Thymus (tissue), 11 donors: ENCODE measurements at regions not wholly inside any gene's neighbourhood (a gene's known extent, or its start where the extent isn't known, plus 50 kb on each side); places are given as distances from the start of the nearest gene placed in this dataset.

Source experiments
- DNase-seq, 9 donors: peaks; one replicate each; pipeline ENCODE4 v3.0.0-alpha.2; 2013; ENCODE audit warnings: low spot score in 9 of 9, low read depth in 6 of 9, missing footprints in 1 of 9
- H3K27ac ChIP-seq, 2 donors: one replicate each; pipeline ENCODE4 v1.5.1; 2013; ENCODE audit warnings: control low read depth in 1 of 2, low read depth in 1 of 2, low read length in 1 of 2, mild to moderate bottlenecking in 1 of 2, moderate library complexity in 1 of 2
- H3K27me3 ChIP-seq, 2 donors: one replicate each; pipeline ENCODE4 v1.5.1; 2013; ENCODE audit warnings: low read length in 1 of 2; ENCODE audit not compliant: control insufficient read depth in 2 of 2, insufficient read depth in 1 of 2
- H3K36me3 ChIP-seq, 2 donors: one replicate each; pipeline ENCODE4 v1.5.1; 2013; ENCODE audit warnings: low read length in 1 of 2, mild to moderate bottlenecking in 1 of 2, moderate library complexity in 1 of 2; ENCODE audit not compliant: control insufficient read depth in 2 of 2, insufficient read depth in 2 of 2
- H3K4me1 ChIP-seq, 2 donors: one replicate each; pipeline ENCODE4 v1.5.1; 2013; ENCODE audit warnings: low read length in 2 of 2; ENCODE audit not compliant: control insufficient read depth in 2 of 2, insufficient read depth in 2 of 2
- H3K4me3 ChIP-seq, 2 donors: one replicate each; pipeline ENCODE4 v1.5.1; 2013; ENCODE audit warnings: low read length in 2 of 2, control low read depth in 1 of 2, mild to moderate bottlenecking in 1 of 2
- H3K9me3 ChIP-seq, 2 donors: one replicate each; pipeline ENCODE4 v1.5.1; 2013; ENCODE audit warnings: low read length in 1 of 2, mild to moderate bottlenecking in 1 of 2; ENCODE audit not compliant: control insufficient read depth in 2 of 2, insufficient read depth in 1 of 2
- WGBS: extraction: QIAGEN DNeasy Blood & Tissue Kit; methylation state at CpG from one replicate; pipeline ENCODE4 v1.1.7; 2013; 5-methylcytosine and 5-hydroxymethylcytosine counted together
- donor health status: healthy.

GRCh38 chr20:48154040-48154765 is 368.9 kb upstream of the SULF2 start:
- 81% methylated on average over 14 of the region's 14 CpGs for WGBS
- Histone ChIP-seq H3K27me3 (no peaks in the 10 kb centered on the region), H3K27ac (peak overlapping the region in 1 of 2 donors; percentile 82), H3K4me3 (no peak overlapping the region), H3K36me3 (no peaks in the 10 kb centered on the region), H3K4me1 (peaks cover 3 to 35% of the 10 kb centered on the region in 2 donors), H3K9me3 (peaks cover 0 to 4% of the 10 kb centered on the region in 2 donors)
- DNase-seq = no peak

DNA sequence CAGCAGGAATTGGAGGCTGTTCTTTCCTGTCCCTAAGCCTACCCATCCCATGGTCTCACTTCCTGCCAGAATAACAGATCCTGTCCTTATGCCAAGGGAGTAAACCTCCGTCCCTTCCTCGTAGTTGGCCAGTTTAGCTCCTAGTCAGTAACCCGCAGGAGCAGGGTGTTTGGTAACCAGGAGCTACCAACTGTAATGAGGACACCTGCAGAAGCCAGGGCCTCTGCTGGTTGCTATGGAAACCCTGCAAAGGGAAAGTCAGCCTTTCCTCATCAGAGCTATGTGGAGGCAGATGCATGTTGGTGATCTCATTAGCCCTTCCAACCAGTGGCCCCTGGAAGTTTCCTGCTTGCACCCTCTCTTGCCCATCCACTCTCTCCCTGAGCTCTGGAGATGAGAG is 368.2 kb upstream of the SULF2 start:
- Histone ChIP-seq H3K27ac (peak overlapping the region in 1 of 2 donors; percentile 82), H3K27me3 (no peaks in the 10 kb centered on the region), H3K4me3 (no peak overlapping the region), H3K9me3 (peaks cover 0 to 4% of the 10 kb centered on the region in 2 donors), H3K36me3 (no peaks in the 10 kb centered on the region), H3K4me1 (peaks cover 3 to 30% of the 10 kb centered on the region in 2 donors)
- DNase-seq = peak; percentile 20 to 85 (median 60)
- 42% methylated on average over 3 of the region's 3 CpGs for WGBS

DNA sequence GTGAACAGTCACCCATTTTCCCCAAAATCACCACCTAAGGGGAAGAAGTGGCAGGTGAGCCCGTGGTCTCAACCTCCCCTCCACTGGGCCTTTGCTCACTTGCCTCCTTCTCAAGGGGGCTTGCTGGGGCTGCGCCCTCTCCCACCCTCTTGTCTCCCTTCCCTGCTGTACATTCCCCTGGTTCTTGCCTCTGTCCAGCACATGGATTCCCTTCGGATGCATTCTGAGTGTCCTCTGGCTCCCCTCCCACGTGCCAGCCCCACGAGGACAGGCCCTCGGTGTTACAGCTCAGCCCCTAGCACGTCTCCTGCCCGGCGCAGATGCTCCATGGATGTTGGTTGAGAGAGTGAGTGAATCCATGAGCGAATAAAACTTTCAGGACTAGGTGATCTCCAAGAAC is 367.8 kb upstream of the SULF2 start:
- H3K27me3 ChIP-seq = no peaks in the 10 kb centered on the region
- no peak for DNase-seq
- no peaks in the 10 kb centered on the region for H3K36me3 ChIP-seq
- WGBS = 96% methylated on average over 10 of the region's 10 CpGs
- no peak overlapping the region for H3K4me3 ChIP-seq
- peaks cover 3 to 30% of the 10 kb centered on the region in 2 donors for H3K4me1 ChIP-seq
- H3K27ac ChIP-seq = peak overlapping the region in 1 of 2 donors; percentile 82
- peaks cover 0 to 4% of the 10 kb centered on the region in 2 donors for H3K9me3 ChIP-seq

- no peak for DNase-seq
- H3K9me3 ChIP-seq = no peaks in the 10 kb centered on the region
- no peak overlapping the region for H3K4me3 ChIP-seq
- no peak overlapping the region for H3K27ac ChIP-seq
- 92% methylated on average over 7 of the region's 7 CpGs for WGBS
- H3K36me3 ChIP-seq = no peaks in the 10 kb centered on the region
- H3K4me1 ChIP-seq = peaks cover 3 to 30% of the 10 kb centered on the region in 2 donors
- H3K27me3 ChIP-seq = no peaks in the 10 kb centered on the region
Observed at GRCh38 chr20:48150568-48150967, 365.3 kb upstream of the SULF2 start.

DNA sequence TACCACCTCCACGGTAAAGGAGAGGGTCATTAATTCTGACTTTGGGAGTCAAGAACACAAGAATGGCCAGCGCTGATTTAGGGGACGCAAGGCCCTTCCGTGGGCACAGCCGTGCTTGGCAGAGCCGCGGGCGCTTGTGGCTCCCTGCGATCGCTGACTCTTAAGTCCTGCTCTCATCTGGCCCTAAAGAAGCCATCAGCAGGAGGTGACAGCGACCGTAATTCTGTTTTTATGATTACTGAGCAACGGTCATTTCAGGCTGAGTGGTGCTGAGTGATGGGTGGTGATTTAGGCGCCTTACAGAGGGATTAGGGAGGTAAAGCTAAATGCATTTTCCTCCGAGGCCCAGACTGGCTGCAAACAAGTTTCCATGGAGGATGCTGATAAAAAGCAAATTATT is 364.6 kb upstream of the SULF2 start:
- Histone ChIP-seq H3K27ac (no peak overlapping the region), H3K27me3 (no peaks in the 10 kb centered on the region), H3K4me3 (no peak overlapping the region), H3K36me3 (no peaks in the 10 kb centered on the region), H3K4me1 (peaks cover 2 to 25% of the 10 kb centered on the region in 2 donors), H3K9me3 (no peaks in the 10 kb centered on the region)
- no peak for DNase-seq
- WGBS = 84% methylated on average over 15 of the region's 15 CpGs

GRCh38 chr20:48148916-48149672 is 363.8 kb upstream of the SULF2 start:
- Histone ChIP-seq H3K27ac (no peak overlapping the region), H3K9me3 (no peaks in the 10 kb centered on the region), H3K27me3 (no peaks in the 10 kb centered on the region), H3K36me3 (no peaks in the 10 kb centered on the region), H3K4me3 (no peak overlapping the region), H3K4me1 (peaks cover 0 to 17% of the 10 kb centered on the region in 2 donors)
- DNase-seq = no peak
- 94% methylated on average over 13 of the region's 13 CpGs for WGBS

DNA sequence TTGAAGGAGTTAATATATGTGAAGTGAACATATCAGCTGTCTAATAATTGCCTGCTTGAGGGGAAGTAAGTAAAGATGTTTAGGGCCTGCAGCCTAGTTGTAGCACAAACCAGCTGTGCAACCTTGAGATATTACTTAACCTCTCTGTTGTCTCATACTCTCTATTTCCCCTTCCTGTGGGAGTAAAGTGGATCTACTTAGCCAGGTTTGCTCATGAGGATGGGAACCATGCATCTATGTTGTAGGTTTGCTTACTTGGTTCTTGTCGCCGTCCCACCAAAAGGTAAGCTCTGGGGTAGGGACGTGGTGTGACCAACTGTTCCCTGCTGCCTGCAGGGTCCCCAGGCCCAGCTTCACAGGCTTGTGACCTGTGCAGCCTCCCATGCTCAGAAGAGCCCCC is 362.7 kb upstream of the SULF2 start:
- H3K4me3 ChIP-seq = no peak overlapping the region
- no peaks in the 10 kb centered on the region for H3K9me3 ChIP-seq
- WGBS = 98% methylated on average over 3 of the region's 3 CpGs
- no peaks in the 10 kb centered on the region for H3K27me3 ChIP-seq
- no peak for DNase-seq
- peaks cover 0 to 6% of the 10 kb centered on the region in 2 donors for H3K4me1 ChIP-seq
- no peaks in the 10 kb centered on the region for H3K36me3 ChIP-seq
- H3K27ac ChIP-seq = no peak overlapping the region

DNA sequence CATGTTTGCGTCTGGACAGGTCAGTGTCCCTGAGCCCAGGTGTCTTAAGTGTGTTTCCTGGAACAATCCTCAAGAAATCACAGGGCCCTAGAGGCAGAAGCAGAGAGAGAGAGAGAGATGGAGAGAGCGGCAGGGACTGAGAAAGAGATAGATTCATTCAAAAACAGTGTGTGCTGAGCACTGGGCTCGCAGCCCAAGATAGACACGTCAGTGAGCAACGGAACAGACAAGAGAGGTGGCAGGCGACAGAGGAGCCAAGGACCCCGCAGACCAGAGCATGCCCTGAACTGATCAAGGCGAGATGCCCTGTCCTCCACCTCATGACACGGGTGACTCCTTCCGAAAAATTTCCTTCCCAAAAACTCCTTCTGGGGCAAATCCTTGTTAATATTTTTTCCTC is 362.0 kb upstream of the SULF2 start:
- 90% methylated on average over 10 of the region's 10 CpGs for WGBS
- H3K4me1 ChIP-seq = no peaks in the 10 kb centered on the region
- H3K4me3 ChIP-seq = no peak overlapping the region
- no peaks in the 10 kb centered on the region for H3K36me3 ChIP-seq
- H3K9me3 ChIP-seq = no peaks in the 10 kb centered on the region
- no peak overlapping the region for H3K27ac ChIP-seq
- H3K27me3 ChIP-seq = no peaks in the 10 kb centered on the region
- no peak for DNase-seq

DNA sequence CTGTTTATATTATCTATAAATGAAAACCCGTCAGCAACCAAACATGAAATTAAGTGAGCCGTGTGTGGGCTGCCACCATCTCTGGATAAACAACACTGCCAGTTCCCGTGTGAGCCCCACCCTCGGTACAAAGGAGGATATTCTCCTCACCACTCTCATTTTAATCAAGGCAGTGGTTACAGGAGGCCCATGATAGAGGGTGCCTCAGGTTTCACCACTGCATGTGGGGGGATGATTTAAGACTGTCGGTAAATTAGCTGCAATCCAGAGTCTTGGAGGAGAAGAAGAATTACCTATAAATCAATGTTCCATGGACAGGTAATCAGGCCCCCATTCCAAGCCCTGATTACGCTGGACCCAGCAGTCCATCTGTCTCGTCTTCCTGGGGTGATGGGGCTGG is 361.6 kb upstream of the SULF2 start:
- WGBS = 80% methylated on average over 7 of the region's 7 CpGs

More for the DNA sequence above, 361.6 kb upstream of the SULF2 start:
- Histone ChIP-seq H3K9me3 (no peaks in the 10 kb centered on the region), H3K4me1 (no peaks in the 10 kb centered on the region), H3K27ac (no peak overlapping the region), H3K36me3 (no peaks in the 10 kb centered on the region), H3K27me3 (no peaks in the 10 kb centered on the region), H3K4me3 (no peak overlapping the region)
- DNase-seq = no peak
